WERI-Rb-1 (cell line): ENCODE measurements at regions not wholly inside any gene's neighbourhood (a gene's known extent, or its start where the extent isn't known, plus 50 kb on each side); places are given as distances from the start of the nearest gene placed in this dataset.

Experiments
- DNase-seq: peaks from one replicate; pipeline ENCODE4 v3.0.0-alpha.2; 2020
- H3K27ac ChIP-seq: fragments of 250-450 bp; sonication (Bioruptor Pico); 2 replicates; pipeline ENCODE4 v1.5.1; 2020; ENCODE audit warnings: mild to moderate bottlenecking, moderate library complexity
- H3K27me3 ChIP-seq: fragments of 250-450 bp; sonication (Bioruptor Pico); 2 replicates; pipeline ENCODE4 v1.5.1; 2021; ENCODE audit warnings: mild to moderate bottlenecking, low read depth, moderate library complexity; ENCODE audit not compliant: insufficient read depth, severe bottlenecking
- H3K36me3 ChIP-seq: fragments of 250-450 bp; sonication (Bioruptor Pico); 2 replicates; pipeline ENCODE4 v1.5.1; 2020; ENCODE audit warnings: mild to moderate bottlenecking, moderate library complexity
- H3K4me3 ChIP-seq: 2 replicates; pipeline ENCODE4 v1.5.1; 2011; ENCODE audit warnings: low read depth, mild to moderate bottlenecking, control low read depth, low read length
- H3K9me3 ChIP-seq: fragments of 250-450 bp; sonication (Bioruptor Pico); 2 replicates; pipeline ENCODE4 v1.5.1; 2021; ENCODE audit warnings: mild to moderate bottlenecking, moderate library complexity; ENCODE audit not compliant: severe bottlenecking
- TF ChIP-seq, protein P1 (sequence below): IDR thresholded peaks from 2 replicates; pipeline ENCODE4 v1.5.1; 2011; ENCODE audit warnings: low read depth, mild to moderate bottlenecking, control low read depth, inconsistent platforms, low read length

DNA sequence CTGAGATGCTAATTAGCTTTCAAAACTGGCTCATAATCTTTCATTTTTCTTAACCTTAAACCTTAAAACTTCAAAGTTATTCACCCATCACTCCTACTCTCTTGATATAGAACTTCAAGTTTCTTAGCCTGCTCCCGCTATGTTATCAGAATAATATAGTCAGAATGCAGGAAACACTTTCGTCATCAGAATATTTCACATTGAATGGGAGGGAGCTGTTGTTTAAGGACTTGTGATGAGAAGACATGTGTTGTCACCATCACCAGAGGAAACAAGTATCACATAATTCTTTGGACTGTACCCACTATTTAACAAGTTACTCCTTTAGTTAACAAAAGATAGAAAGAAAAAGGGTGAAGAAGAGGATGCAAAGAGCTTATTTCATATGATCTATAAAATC, 65.0 kb upstream of the FNDC3A start:
- Histone ChIP-seq H3K9me3 (no peaks in the 10 kb centered on the region), H3K4me3 (no peak overlapping the region), H3K27ac (no peak overlapping the region), H3K36me3 (no peaks in the 10 kb centered on the region), H3K27me3 (no peaks in the 10 kb centered on the region)
- TF ChIP-seq, protein P1, sequence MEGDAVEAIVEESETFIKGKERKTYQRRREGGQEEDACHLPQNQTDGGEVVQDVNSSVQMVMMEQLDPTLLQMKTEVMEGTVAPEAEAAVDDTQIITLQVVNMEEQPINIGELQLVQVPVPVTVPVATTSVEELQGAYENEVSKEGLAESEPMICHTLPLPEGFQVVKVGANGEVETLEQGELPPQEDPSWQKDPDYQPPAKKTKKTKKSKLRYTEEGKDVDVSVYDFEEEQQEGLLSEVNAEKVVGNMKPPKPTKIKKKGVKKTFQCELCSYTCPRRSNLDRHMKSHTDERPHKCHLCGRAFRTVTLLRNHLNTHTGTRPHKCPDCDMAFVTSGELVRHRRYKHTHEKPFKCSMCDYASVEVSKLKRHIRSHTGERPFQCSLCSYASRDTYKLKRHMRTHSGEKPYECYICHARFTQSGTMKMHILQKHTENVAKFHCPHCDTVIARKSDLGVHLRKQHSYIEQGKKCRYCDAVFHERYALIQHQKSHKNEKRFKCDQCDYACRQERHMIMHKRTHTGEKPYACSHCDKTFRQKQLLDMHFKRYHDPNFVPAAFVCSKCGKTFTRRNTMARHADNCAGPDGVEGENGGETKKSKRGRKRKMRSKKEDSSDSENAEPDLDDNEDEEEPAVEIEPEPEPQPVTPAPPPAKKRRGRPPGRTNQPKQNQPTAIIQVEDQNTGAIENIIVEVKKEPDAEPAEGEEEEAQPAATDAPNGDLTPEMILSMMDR: no peak
- DNase-seq: no peak

DNA sequence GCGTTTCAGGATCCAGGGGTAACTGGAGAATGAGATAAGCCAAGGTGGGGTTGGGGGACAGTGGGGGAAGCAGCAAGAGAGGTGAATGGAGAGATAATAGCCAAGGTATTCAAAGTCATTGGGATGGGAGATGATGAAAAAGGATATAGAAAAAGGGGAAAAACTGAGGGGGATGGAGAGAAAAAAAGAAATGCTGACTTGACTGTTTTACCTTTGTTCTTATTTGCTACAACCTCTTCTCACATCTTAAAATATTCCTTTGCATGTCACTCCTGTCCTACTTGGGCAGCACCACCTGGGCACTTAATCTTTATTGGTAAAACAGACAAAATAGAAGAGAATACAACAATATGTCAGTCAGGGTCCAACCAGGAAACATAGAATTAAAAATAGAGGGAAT, 56.0 kb upstream of the FNDC3A start:
- TF ChIP-seq, protein P1: no peak
- no peaks in the 10 kb centered on the region for H3K27me3 ChIP-seq
- H3K27ac ChIP-seq: no peak overlapping the region
- no peaks in the 10 kb centered on the region for H3K9me3 ChIP-seq
- no peak for DNase-seq
- H3K36me3 ChIP-seq: no peaks in the 10 kb centered on the region
- no peak overlapping the region for H3K4me3 ChIP-seq

DNA sequence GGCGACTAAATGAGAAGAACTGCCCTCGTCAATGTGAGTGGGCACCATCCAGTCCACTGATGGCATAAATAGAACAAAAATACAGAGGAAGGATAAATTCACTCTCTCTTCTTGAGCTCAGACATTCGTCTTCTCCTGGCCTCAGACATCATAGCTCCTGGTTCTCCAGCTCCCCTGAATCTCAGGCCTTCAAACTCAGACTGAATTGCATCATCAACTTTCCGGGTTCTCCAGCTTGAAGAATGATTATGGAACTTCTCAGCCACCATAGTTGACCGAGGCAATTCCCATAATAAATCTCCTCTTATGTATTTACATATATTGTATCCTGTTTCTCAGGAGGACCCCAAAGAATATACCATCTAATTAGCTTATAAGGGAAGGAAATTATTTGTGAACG, 55.0 kb upstream of the FNDC3A start:
- DNase-seq: no peak
- Histone ChIP-seq H3K36me3 (no peaks in the 10 kb centered on the region), H3K4me3 (no peak overlapping the region), H3K27me3 (no peaks in the 10 kb centered on the region), H3K9me3 (no peaks in the 10 kb centered on the region), H3K27ac (no peak overlapping the region)
- TF ChIP-seq, protein P1: no peak

DNA sequence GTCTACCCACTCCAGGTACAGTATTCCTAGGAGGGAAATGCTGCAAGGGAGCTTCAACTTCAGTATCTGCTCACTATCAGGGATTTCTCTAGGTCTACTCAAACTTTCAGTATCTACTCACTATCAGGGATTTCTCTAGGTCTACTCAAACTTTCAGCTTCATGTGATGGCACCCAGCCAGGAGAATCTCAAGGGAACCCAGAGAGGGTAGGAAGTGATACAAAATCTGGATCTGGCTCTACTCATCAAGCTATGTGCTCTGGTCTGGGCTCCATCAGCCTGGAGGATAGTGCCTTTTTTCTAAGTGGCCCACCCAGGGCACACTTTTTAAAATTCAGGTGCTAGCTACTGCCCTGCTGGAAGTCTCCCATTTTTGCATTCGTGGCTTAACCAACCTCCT, 52.3 kb upstream of the FNDC3A start:
- TF ChIP-seq, protein P1: no peak
- H3K27me3 ChIP-seq: no peaks in the 10 kb centered on the region
- no peaks in the 10 kb centered on the region for H3K9me3 ChIP-seq
- no peak overlapping the region for H3K4me3 ChIP-seq
- H3K36me3 ChIP-seq: no peaks in the 10 kb centered on the region
- DNase-seq: no peak
- no peak overlapping the region for H3K27ac ChIP-seq

DNA sequence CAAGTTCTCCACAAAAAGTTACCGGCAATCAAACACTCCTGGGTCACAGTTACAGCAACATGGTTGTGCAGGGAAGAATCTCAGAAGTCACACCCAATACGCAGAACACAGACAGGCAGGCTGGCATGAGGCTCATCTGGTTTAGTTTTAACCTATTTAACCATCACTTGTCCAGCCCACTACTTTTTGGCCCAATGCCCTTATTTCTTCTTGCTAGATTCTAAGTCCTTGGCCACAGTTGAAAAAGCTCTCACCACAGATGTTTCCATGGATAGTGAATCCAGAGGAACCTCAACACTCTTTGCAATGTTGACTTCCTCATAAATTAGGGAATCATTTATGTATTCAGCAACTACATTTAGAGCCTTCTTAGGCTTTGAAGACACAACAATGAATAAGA, 50.7 kb upstream of the FNDC3A start:
- H3K36me3 ChIP-seq: no peaks in the 10 kb centered on the region
- no peaks in the 10 kb centered on the region for H3K27me3 ChIP-seq
- H3K9me3 ChIP-seq: no peaks in the 10 kb centered on the region
- H3K4me3 ChIP-seq: no peak overlapping the region
- no peak overlapping the region for H3K27ac ChIP-seq
- DNase-seq: no peak
- TF ChIP-seq, protein P1: no peak
